ENCODE measurements at regions not wholly inside any gene's neighbourhood (a gene's known extent, or its start where the extent isn't known, plus 50 kb on each side); places are given as distances from the start of the nearest gene placed in this dataset.

- no peak for TF ChIP-seq SMC3 (IDR thresholded peaks at IDR 0.05; ENCODE audit: low read depth, low read length)
- TF ChIP-seq CTCF (conservative IDR thresholded peaks at IDR 0.05; ENCODE audit: low read depth, low read length) = no peak
- TF ChIP-seq MAZ (IDR thresholded peaks at IDR 0.05; ENCODE audit: borderline replicate concordance, low read depth, low read length) = no peak
- TF ChIP-seq RAD21 (IDR thresholded peaks at IDR 0.05; ENCODE audit: low read length) = no peak
- TF ChIP-seq NFE2L2 (IDR thresholded peaks at IDR 0.05; ENCODE audit: low read depth, low read length) = no peak
- TF ChIP-seq POLR2A (IDR thresholded peaks at IDR 0.05; ENCODE audit: low read depth, low read length) = no peak
- TF ChIP-seq RCOR1 (IDR thresholded peaks at IDR 0.05; ENCODE audit: insufficient replicate concordance, low read length) = no peak
- no peak for TF ChIP-seq USF2 (IDR thresholded peaks at IDR 0.05; ENCODE audit: low read depth, low read length)
- no peak for TF ChIP-seq CEBPB (IDR thresholded peaks at IDR 0.05; ENCODE audit: low read depth, low read length)
- TF ChIP-seq CHD1 (IDR thresholded peaks at IDR 0.05; ENCODE audit: low read depth, low read length) = no peak
- TF ChIP-seq BHLHE40 (IDR thresholded peaks at IDR 0.05; ENCODE audit: low read depth, low read length) = no peak
- TF ChIP-seq RFX5 (IDR thresholded peaks at IDR 0.05; ENCODE audit: low read depth, low read length) = no peak
- TF ChIP-seq FOS (IDR thresholded peaks at IDR 0.05; ENCODE audit: low read depth, low read length) = no peak
- TF ChIP-seq MAFK (IDR thresholded peaks at IDR 0.05; ENCODE audit: low read depth, low read length) = no peak
These were observed 127.3 kb upstream of the PCBD1 start for GRCh38 chr10:71015674-71016073.

All from IMR-90 (cell line).